GM18502 (cell line): ENCODE measurements at regions not wholly inside any gene's neighbourhood (a gene's known extent, or its start where the extent isn't known, plus 50 kb on each side); places are given as distances from the start of the nearest gene placed in this dataset.
"Not testable (repeated sequence)": the region's sequence is repeated elsewhere in the genome, so short reads cannot be mapped to it uniquely, and the experiment has no call there.

Experiments used
- ATAC-seq: cut with Tn5 transposase; IDR thresholded peaks from one replicate; pipeline ENCODE4 v1.9.1; 2021; ENCODE audit warnings: mild to moderate bottlenecking; ENCODE audit not compliant: unreplicated experiment, poor library complexity

- no peak for ATAC-seq
Observed at GRCh38 chr14:57008534-57008933, 198.3 kb upstream of the OTX2 start.

GRCh38 chr14:56998728-56999127, 188.4 kb upstream of the OTX2 start:
- no peak for ATAC-seq

- ATAC-seq = no peak
Observed at GRCh38 chr14:56996721-56997399, 186.6 kb upstream of the OTX2 start.

- no peak for ATAC-seq
Observed at GRCh38 chr14:56995010-56995409, 184.7 kb upstream of the OTX2 start.

GRCh38 chr14:56992332-56992820, 182.1 kb upstream of the OTX2 start:
- ATAC-seq = no peak

GRCh38 chr14:56990991-56991627, 180.8 kb upstream of the OTX2 start:
- ATAC-seq = not testable (repeated sequence)

GRCh38 chr14:56989359-56989758, 179.1 kb upstream of the OTX2 start:
- ATAC-seq = no peak

- ATAC-seq = no peak
Observed at GRCh38 chr14:56979936-56980335, 169.7 kb upstream of the OTX2 start.

GRCh38 chr14:56976211-56976610, 165.9 kb upstream of the OTX2 start:
- no peak for ATAC-seq

GRCh38 chr14:56975521-56975920, 165.2 kb upstream of the OTX2 start:
- ATAC-seq = no peak

- ATAC-seq = no peak
Observed at GRCh38 chr14:56972948-56973347, 162.7 kb upstream of the OTX2 start.

GRCh38 chr14:56964895-56965294, 154.6 kb upstream of the OTX2 start:
- no peak for ATAC-seq

- ATAC-seq = no peak
Observed at GRCh38 chr14:56963381-56963780, 153.1 kb upstream of the OTX2 start.

GRCh38 chr14:56962444-56963080, 152.3 kb upstream of the OTX2 start:
- no peak for ATAC-seq

GRCh38 chr14:56959869-56960268, 149.6 kb upstream of the OTX2 start:
- ATAC-seq = no peak

GRCh38 chr14:56959121-56959520, 148.8 kb upstream of the OTX2 start:
- ATAC-seq = no peak

- no peak for ATAC-seq
Observed at GRCh38 chr14:56956182-56956581, 145.9 kb upstream of the OTX2 start.

GRCh38 chr14:56955745-56956144, 145.5 kb upstream of the OTX2 start:
- ATAC-seq = no peak

- no peak for ATAC-seq
Observed at GRCh38 chr14:56953884-56954283, 143.6 kb upstream of the OTX2 start.

- ATAC-seq = no peak
Observed at GRCh38 chr14:56952766-56953473, 142.6 kb upstream of the OTX2 start.

GRCh38 chr14:56949828-56950227, 139.5 kb upstream of the OTX2 start:
- ATAC-seq = no peak
